ENCODE measurements at regions not wholly inside any gene's neighbourhood (a gene's known extent, or its start where the extent isn't known, plus 50 kb on each side); places are given as distances from the start of the nearest gene placed in this dataset.

DNA sequence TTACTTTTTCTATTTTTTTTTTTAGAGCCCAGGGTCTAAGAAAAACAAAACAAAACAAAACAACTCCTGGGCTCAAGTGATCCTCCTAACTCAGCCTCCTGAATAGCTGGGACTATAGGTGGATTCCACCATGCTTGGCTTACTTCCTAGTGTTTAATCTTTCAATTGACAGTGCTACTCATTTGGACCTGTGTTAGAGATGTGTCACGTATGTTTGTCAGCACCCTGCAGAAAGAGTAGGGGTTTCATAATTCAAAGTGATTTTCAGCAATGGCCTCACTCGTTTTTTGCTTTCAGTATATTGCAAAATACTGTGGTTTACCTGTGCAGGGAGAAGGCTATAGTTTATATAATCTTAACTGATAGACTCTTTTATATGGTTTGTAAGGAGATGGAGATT lies 71.6 kb upstream of the TEX13D start:
- TF ChIP-seq POLR2A (IDR thresholded peaks at IDR 0.05) = no peak
- TF ChIP-seq, protein P1, sequence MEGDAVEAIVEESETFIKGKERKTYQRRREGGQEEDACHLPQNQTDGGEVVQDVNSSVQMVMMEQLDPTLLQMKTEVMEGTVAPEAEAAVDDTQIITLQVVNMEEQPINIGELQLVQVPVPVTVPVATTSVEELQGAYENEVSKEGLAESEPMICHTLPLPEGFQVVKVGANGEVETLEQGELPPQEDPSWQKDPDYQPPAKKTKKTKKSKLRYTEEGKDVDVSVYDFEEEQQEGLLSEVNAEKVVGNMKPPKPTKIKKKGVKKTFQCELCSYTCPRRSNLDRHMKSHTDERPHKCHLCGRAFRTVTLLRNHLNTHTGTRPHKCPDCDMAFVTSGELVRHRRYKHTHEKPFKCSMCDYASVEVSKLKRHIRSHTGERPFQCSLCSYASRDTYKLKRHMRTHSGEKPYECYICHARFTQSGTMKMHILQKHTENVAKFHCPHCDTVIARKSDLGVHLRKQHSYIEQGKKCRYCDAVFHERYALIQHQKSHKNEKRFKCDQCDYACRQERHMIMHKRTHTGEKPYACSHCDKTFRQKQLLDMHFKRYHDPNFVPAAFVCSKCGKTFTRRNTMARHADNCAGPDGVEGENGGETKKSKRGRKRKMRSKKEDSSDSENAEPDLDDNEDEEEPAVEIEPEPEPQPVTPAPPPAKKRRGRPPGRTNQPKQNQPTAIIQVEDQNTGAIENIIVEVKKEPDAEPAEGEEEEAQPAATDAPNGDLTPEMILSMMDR (IDR thresholded peaks at IDR 0.05) = no peak
